ENCODE measurements at regions not wholly inside any gene's neighbourhood (a gene's known extent, or its start where the extent isn't known, plus 50 kb on each side); places are given as distances from the start of the nearest gene placed in this dataset.

- no peak overlapping the region for H3K4me3 ChIP-seq (ENCODE audit: low read depth, low read length)
- DNase-seq (ENCODE audit: low read depth) = no peak
- TF ChIP-seq CTCF (IDR thresholded peaks at IDR 0.05; ENCODE audit: control insufficient read depth, extremely low read depth, insufficient read depth) = no peak
Observed at GRCh38 chr9:91143162-91143561, 218.6 kb downstream of the AUH start.

GRCh38 chr9:91143642-91144041 lies 218.1 kb downstream of the AUH start:
- no peak for DNase-seq (ENCODE audit: low read depth)
- no peak for TF ChIP-seq CTCF (IDR thresholded peaks at IDR 0.05; ENCODE audit: control insufficient read depth, extremely low read depth, insufficient read depth)
- no peak overlapping the region for H3K4me3 ChIP-seq (ENCODE audit: low read depth, low read length)

GRCh38 chr9:91144769-91145168 lies 216.9 kb downstream of the AUH start:
- DNase-seq (ENCODE audit: low read depth) = no peak
- H3K4me3 ChIP-seq (ENCODE audit: low read depth, low read length) = no peak overlapping the region
- TF ChIP-seq CTCF (IDR thresholded peaks at IDR 0.05; ENCODE audit: control insufficient read depth, extremely low read depth, insufficient read depth) = no peak

- DNase-seq (ENCODE audit: low read depth) = no peak
- H3K4me3 ChIP-seq (ENCODE audit: low read depth, low read length) = no peak overlapping the region
- TF ChIP-seq CTCF (IDR thresholded peaks at IDR 0.05; ENCODE audit: control insufficient read depth, extremely low read depth, insufficient read depth) = no peak
Observed at GRCh38 chr9:91145496-91145895, 216.2 kb downstream of the AUH start.

- no peak for DNase-seq (ENCODE audit: low read depth)
- no peak for TF ChIP-seq CTCF (IDR thresholded peaks at IDR 0.05; ENCODE audit: control insufficient read depth, extremely low read depth, insufficient read depth)
- no peak overlapping the region for H3K4me3 ChIP-seq (ENCODE audit: low read depth, low read length)
Observed at GRCh38 chr9:91146391-91147019, 215.2 kb downstream of the AUH start.

- DNase-seq (ENCODE audit: low read depth) = no peak
- no peak for TF ChIP-seq CTCF (IDR thresholded peaks at IDR 0.05; ENCODE audit: control insufficient read depth, extremely low read depth, insufficient read depth)
- H3K4me3 ChIP-seq (ENCODE audit: low read depth, low read length) = no peak overlapping the region
Observed at GRCh38 chr9:91147079-91147708, 214.5 kb downstream of the AUH start.

GRCh38 chr9:91148306-91148705 lies 213.4 kb downstream of the AUH start:
- no peak overlapping the region for H3K4me3 ChIP-seq (ENCODE audit: low read depth, low read length)
- DNase-seq (ENCODE audit: low read depth) = no peak
- no peak for TF ChIP-seq CTCF (IDR thresholded peaks at IDR 0.05; ENCODE audit: control insufficient read depth, extremely low read depth, insufficient read depth)
